HUDEP-2 (cell line): ENCODE measurements at regions not wholly inside any gene's neighbourhood (a gene's known extent, or its start where the extent isn't known, plus 50 kb on each side); places are given as distances from the start of the nearest gene placed in this dataset.
A peak's percentile ranks its signal among the peaks of the same experiment; 100 is the strongest.
"Not testable (repeated sequence)": the region's sequence is repeated elsewhere in the genome, so short reads cannot be mapped to it uniquely, and the experiment has no call there.

Experiments used
- DNase-seq, 76 experiments: peaks; one replicate each; lab custom pipeline; 2025; ENCODE audit not compliant: unreplicated experiment in 76 of 76; lab: John Stamatoyannopoulos, UW

- no peak for DNase-seq
Measured at GRCh38 chr12:114827461-114827860, 143.5 kb upstream of the TBX3 start.

GRCh38 chr12:114826244-114826643 is 142.3 kb upstream of the TBX3 start:
- no peak for DNase-seq

- DNase-seq = no peak
Measured at GRCh38 chr12:114823724-114824123, 139.7 kb upstream of the TBX3 start.

GRCh38 chr12:114821570-114821969 is 137.6 kb upstream of the TBX3 start:
- DNase-seq = no peak

- no peak for DNase-seq
Measured at GRCh38 chr12:114820796-114821195, 136.8 kb upstream of the TBX3 start.

GRCh38 chr12:114817571-114818425 is 133.8 kb upstream of the TBX3 start:
- DNase-seq = no peak

- DNase-seq = no peak
Measured at GRCh38 chr12:114815026-114815795, 131.2 kb upstream of the TBX3 start.

- no peak for DNase-seq
Measured at GRCh38 chr12:114812858-114813761, 129.1 kb upstream of the TBX3 start.

- no peak for DNase-seq
Measured at GRCh38 chr12:114812384-114812783, 128.4 kb upstream of the TBX3 start.

GRCh38 chr12:114809097-114809496 is 125.1 kb upstream of the TBX3 start:
- no peak for DNase-seq

GRCh38 chr12:114801381-114801780 is 117.4 kb upstream of the TBX3 start:
- DNase-seq = not testable (repeated sequence)

GRCh38 chr12:114800566-114800965 is 116.6 kb upstream of the TBX3 start:
- DNase-seq = not testable (repeated sequence)

- DNase-seq = peak in 25 of 76 experiments; percentile 0 to 46 (median 6)
Measured at GRCh38 chr12:114799574-114800487, 115.9 kb upstream of the TBX3 start.

GRCh38 chr12:114794049-114794558 is 110.1 kb upstream of the TBX3 start:
- DNase-seq = no peak

GRCh38 chr12:114790276-114790675 is 106.3 kb upstream of the TBX3 start:
- no peak for DNase-seq

- DNase-seq = no peak
Measured at GRCh38 chr12:114789821-114790220, 105.8 kb upstream of the TBX3 start.

GRCh38 chr12:114789276-114789675 is 105.3 kb upstream of the TBX3 start:
- no peak for DNase-seq

- no peak for DNase-seq
Measured at GRCh38 chr12:114784526-114784925, 100.6 kb upstream of the TBX3 start.

- no peak for DNase-seq
Measured at GRCh38 chr12:114783089-114783618, 99.2 kb upstream of the TBX3 start.
